ENCODE measurements at regions not wholly inside any gene's neighbourhood (a gene's known extent, or its start where the extent isn't known, plus 50 kb on each side); places are given as distances from the start of the nearest gene placed in this dataset.

DNA sequence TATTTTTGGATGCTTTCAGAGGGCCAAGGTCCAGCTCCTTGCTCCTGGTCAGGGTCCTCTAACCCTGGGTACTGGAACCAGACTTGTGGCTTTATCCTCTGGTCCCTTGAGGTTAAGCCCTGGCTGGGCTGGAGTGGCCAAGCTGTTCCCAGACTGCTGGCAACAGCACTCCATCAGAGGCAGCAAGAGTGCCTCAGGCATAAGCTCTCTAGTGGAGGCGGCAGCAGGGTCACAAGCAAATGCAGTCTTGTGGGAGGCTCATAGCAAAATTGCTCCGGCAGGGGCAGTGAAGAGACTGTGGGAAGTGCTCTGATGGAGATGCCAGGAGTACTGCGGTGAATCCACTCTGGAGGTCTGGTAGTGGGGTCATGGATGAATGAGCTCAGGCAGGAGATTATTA is 128.9 kb upstream of the OTOS start:
- DNase-seq: no peak
- peaks cover 30% of the 10 kb centered on the region for H3K27me3 Mint-ChIP-seq

GRCh38 chr2:240269886-240270285 is 129.4 kb upstream of the OTOS start:
- peaks cover 4% of the 10 kb centered on the region for H3K9me3 ChIP-seq (ENCODE audit: control insufficient read depth, low read length, poor library complexity, severe bottlenecking)
- no peak overlapping the region for H3K27ac Mint-ChIP-seq
- no peak overlapping the region for H3K4me3 Mint-ChIP-seq
- peaks cover 35% of the 10 kb centered on the region for H3K27me3 Mint-ChIP-seq
- no peaks in the 10 kb centered on the region for H3K4me1 Mint-ChIP-seq
- no peak for ATAC-seq
- DNase-seq: no peak
- no peaks in the 10 kb centered on the region for H3K36me3 Mint-ChIP-seq (ENCODE audit: low read depth)

More for the DNA sequence above, 128.9 kb upstream of the OTOS start:
- no peaks in the 10 kb centered on the region for H3K4me1 Mint-ChIP-seq
- no peaks in the 10 kb centered on the region for H3K36me3 Mint-ChIP-seq (ENCODE audit: low read depth)
- no peak overlapping the region for H3K27ac Mint-ChIP-seq
- no peak for ATAC-seq
- no peak overlapping the region for H3K4me3 Mint-ChIP-seq
- H3K9me3 ChIP-seq (ENCODE audit: control insufficient read depth, low read length, poor library complexity, severe bottlenecking): peaks cover 4% of the 10 kb centered on the region

- DNase-seq (no peak), ATAC-seq (no peak)
- Mint-ChIP-seq H3K27me3 (peaks cover 50% of the 10 kb centered on the region), H3K4me1 (no peaks in the 10 kb centered on the region), H3K27ac (no peak overlapping the region), H3K4me3 (no peak overlapping the region), H3K36me3 (ENCODE audit: low read depth) (peaks cover 4% of the 10 kb centered on the region)
- peaks cover 4% of the 10 kb centered on the region for H3K9me3 ChIP-seq (ENCODE audit: control insufficient read depth, low read length, poor library complexity, severe bottlenecking)
These were observed 131.4 kb upstream of the OTOS start for GRCh38 chr2:240271716-240272341.

DNA sequence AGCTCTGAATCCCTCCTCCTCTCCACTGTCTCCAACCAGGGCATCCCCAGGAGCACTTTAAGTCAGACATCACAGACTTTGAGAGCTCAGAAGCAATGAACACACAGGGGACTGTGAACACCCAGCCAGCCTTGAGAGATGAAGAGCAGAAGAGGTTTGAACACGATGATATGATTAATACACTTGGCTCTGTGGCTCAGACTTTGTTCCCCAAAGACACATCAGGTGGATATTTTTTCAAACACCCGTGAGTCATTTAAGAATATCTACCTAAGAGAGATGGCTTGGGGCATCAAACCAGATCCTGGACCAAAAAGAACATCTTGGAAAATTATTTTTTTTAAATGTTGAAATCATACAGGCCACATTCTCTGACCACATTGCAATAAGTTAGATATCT is 134.9 kb upstream of the OTOS start:
- Mint-ChIP-seq H3K27me3 (peaks cover 51% of the 10 kb centered on the region), H3K27ac (no peak overlapping the region), H3K4me1 (no peaks in the 10 kb centered on the region), H3K36me3 (ENCODE audit: low read depth) (peaks cover 4% of the 10 kb centered on the region), H3K4me3 (no peak overlapping the region)
- DNase-seq (no peak), ATAC-seq (no peak)
- peaks cover 4% of the 10 kb centered on the region for H3K9me3 ChIP-seq (ENCODE audit: control insufficient read depth, low read length, poor library complexity, severe bottlenecking)

GRCh38 chr2:240277073-240277806 is 136.8 kb upstream of the OTOS start:
- ATAC-seq: no peak
- Mint-ChIP-seq H3K27ac (no peak overlapping the region), H3K4me3 (no peak overlapping the region), H3K27me3 (peaks cover 69% of the 10 kb centered on the region), H3K4me1 (no peaks in the 10 kb centered on the region), H3K36me3 (ENCODE audit: low read depth) (peaks cover 6% of the 10 kb centered on the region)
- peaks cover 4% of the 10 kb centered on the region for H3K9me3 ChIP-seq (ENCODE audit: control insufficient read depth, low read length, poor library complexity, severe bottlenecking)
- no peak for DNase-seq

GRCh38 chr2:240277807-240278522 is 137.5 kb upstream of the OTOS start:
- Mint-ChIP-seq H3K36me3 (ENCODE audit: low read depth) (peaks cover 6% of the 10 kb centered on the region), H3K4me1 (no peaks in the 10 kb centered on the region), H3K4me3 (no peak overlapping the region), H3K27me3 (peaks cover 69% of the 10 kb centered on the region), H3K27ac (no peak overlapping the region)
- ATAC-seq: no peak
- no peaks in the 10 kb centered on the region for H3K9me3 ChIP-seq (ENCODE audit: control insufficient read depth, low read length, poor library complexity, severe bottlenecking)
- DNase-seq: no peak

GRCh38 chr2:240278661-240279060 is 138.2 kb upstream of the OTOS start:
- Mint-ChIP-seq H3K27me3 (peaks cover 68% of the 10 kb centered on the region), H3K36me3 (ENCODE audit: low read depth) (peaks cover 6% of the 10 kb centered on the region), H3K27ac (no peak overlapping the region)

GRCh38 chr2:240280621-240281020 is 140.2 kb upstream of the OTOS start:
- Mint-ChIP-seq H3K4me3 (no peak overlapping the region), H3K4me1 (no peaks in the 10 kb centered on the region), H3K27me3 (peaks cover 58% of the 10 kb centered on the region), H3K27ac (no peak overlapping the region), H3K36me3 (ENCODE audit: low read depth) (peaks cover 6% of the 10 kb centered on the region)
- no peak for DNase-seq
- H3K9me3 ChIP-seq (ENCODE audit: control insufficient read depth, low read length, poor library complexity, severe bottlenecking): no peaks in the 10 kb centered on the region
- no peak for ATAC-seq

More at GRCh38 chr2:240278661-240279060, 138.2 kb upstream of the OTOS start:
- ATAC-seq: no peak
- no peaks in the 10 kb centered on the region for H3K9me3 ChIP-seq (ENCODE audit: control insufficient read depth, low read length, poor library complexity, severe bottlenecking)
- H3K4me3 Mint-ChIP-seq: no peak overlapping the region
- no peak for DNase-seq
- H3K4me1 Mint-ChIP-seq: no peaks in the 10 kb centered on the region

DNA sequence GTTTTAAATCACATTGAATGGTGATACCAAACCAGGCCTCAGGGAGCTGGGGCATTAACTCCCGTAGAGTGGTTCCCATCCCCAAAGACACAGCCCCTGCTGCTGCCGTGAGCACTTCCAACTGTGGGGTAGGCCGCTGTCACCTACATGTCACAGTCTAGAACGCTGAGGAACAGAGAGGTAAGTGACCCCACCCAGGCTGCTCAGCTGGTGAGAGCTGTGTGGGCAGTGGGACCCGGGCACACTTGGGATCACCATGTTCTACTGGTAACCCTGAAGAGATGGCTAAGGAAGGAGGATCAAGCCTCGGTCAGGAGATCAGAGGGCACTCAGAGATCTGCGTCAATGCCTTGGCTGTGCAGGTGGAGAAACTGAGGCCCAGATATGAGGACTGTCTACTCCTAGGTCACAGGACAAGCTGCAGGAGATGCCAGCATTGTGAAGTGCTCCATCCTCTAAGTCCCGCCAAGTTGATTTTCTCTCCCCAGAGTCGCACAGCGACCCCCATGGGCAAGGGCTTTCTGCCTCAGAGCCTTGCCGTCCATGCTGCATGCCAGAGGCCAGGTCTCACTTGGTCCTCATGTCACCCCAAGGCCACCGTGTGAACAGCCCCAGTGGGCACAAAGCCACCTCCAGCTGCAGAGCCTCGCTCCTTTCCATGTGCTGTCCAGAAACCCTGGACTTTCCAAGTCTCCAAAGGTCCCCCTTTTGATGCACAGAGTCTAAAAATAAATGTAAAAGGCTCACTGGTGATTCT is 144.2 kb upstream of the OTOS start:
- no peak overlapping the region for H3K4me3 Mint-ChIP-seq
- ATAC-seq: no peak
- peaks cover 37% of the 10 kb centered on the region for H3K27me3 Mint-ChIP-seq
- H3K27ac Mint-ChIP-seq: no peak overlapping the region
- H3K9me3 ChIP-seq (ENCODE audit: control insufficient read depth, low read length, poor library complexity, severe bottlenecking): no peaks in the 10 kb centered on the region
- no peaks in the 10 kb centered on the region for H3K4me1 Mint-ChIP-seq
- no peak for DNase-seq
- H3K36me3 Mint-ChIP-seq (ENCODE audit: low read depth): peaks cover 4% of the 10 kb centered on the region

DNA sequence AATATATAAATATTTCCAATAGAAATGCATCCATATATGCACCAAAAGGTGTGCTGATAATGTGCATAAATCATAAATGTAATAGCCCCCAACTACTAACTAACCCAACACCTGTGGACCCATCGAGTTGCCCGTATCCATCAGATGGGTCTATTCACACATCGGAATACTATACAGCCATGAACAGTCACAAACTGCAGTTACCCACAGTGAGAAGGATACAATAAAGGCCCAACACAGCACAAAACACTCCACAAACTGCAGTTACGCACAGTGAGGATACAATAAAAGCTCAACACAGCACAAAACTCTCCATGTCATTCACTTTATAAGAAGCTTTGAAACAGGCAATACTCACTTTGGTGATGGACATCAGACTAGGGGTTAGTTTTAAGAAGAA is 145.3 kb upstream of the OTOS start:
- H3K27ac Mint-ChIP-seq: no peak overlapping the region
- H3K27me3 Mint-ChIP-seq: peaks cover 31% of the 10 kb centered on the region
- no peaks in the 10 kb centered on the region for H3K4me1 Mint-ChIP-seq
- peaks cover 4% of the 10 kb centered on the region for H3K36me3 Mint-ChIP-seq (ENCODE audit: low read depth)
- H3K4me3 Mint-ChIP-seq: no peak overlapping the region
- DNase-seq (no peak), ATAC-seq (no peak)
- H3K9me3 ChIP-seq (ENCODE audit: control insufficient read depth, low read length, poor library complexity, severe bottlenecking): no peaks in the 10 kb centered on the region

DNA sequence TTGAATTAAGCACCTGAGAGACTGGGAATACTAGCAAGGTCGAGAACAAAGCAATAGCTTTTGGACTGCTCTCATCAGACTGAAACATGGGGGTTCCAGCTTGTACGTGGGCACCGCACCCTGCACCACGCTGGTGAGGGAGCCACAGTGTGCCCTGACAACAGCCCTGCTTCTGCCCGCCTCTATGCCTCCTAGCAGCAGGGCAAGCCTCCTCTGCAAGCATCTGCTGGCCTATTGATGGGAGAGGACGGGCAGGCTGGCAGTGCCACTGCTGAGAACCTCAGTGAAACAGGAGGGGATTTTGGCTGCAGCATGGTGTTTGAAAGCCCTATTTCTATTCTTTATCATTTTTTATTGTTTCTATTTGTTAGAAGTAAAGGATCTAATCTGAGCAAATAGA is 146.1 kb upstream of the OTOS start:
- no peak overlapping the region for H3K4me3 Mint-ChIP-seq
- H3K9me3 ChIP-seq (ENCODE audit: control insufficient read depth, low read length, poor library complexity, severe bottlenecking): no peaks in the 10 kb centered on the region
- H3K36me3 Mint-ChIP-seq (ENCODE audit: low read depth): peaks cover 2% of the 10 kb centered on the region
- H3K27me3 Mint-ChIP-seq: peaks cover 23% of the 10 kb centered on the region
- DNase-seq (no peak), ATAC-seq (no peak)
- no peak overlapping the region for H3K27ac Mint-ChIP-seq
- H3K4me1 Mint-ChIP-seq: no peaks in the 10 kb centered on the region

DNA sequence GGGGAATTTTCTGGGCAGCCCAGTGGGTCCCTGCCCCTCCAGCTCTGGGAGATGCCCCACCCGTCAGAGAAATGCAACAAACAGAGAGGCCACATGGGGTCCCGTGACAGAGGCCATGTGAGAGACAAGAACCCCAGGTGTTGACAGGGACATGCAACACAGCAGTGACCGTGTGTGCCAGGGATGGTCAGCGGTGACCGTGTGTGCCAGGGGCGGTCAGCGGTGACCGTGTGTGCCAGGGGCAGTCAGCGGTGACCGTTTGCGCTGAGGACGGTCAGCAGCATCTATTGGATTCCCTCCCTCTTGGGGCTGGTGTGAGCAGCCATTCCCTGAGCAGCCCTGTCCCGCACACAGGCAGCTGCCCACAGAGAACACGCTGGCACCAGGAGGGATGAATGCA is 146.6 kb upstream of the OTOS start:
- Mint-ChIP-seq H3K4me1 (no peaks in the 10 kb centered on the region), H3K36me3 (ENCODE audit: low read depth) (peaks cover 2% of the 10 kb centered on the region), H3K27ac (no peak overlapping the region), H3K4me3 (no peak overlapping the region), H3K27me3 (peaks cover 19% of the 10 kb centered on the region)
- DNase-seq (no peak), ATAC-seq (no peak)
- no peaks in the 10 kb centered on the region for H3K9me3 ChIP-seq (ENCODE audit: control insufficient read depth, low read length, poor library complexity, severe bottlenecking)

- peaks cover 2% of the 10 kb centered on the region for H3K36me3 Mint-ChIP-seq (ENCODE audit: low read depth)
- no peaks in the 10 kb centered on the region for H3K9me3 ChIP-seq (ENCODE audit: control insufficient read depth, low read length, poor library complexity, severe bottlenecking)
- H3K4me3 Mint-ChIP-seq: no peak overlapping the region
- peaks cover 16% of the 10 kb centered on the region for H3K27me3 Mint-ChIP-seq
- DNase-seq (no peak), ATAC-seq (no peak)
- no peak overlapping the region for H3K27ac Mint-ChIP-seq
- H3K4me1 Mint-ChIP-seq: no peaks in the 10 kb centered on the region
These were observed 147.1 kb upstream of the OTOS start for GRCh38 chr2:240287496-240288086.

All from T-helper 17 cell (primary cell).